HG02885 (cell line): ENCODE measurements at regions not wholly inside any gene's neighbourhood (a gene's known extent, or its start where the extent isn't known, plus 50 kb on each side); places are given as distances from the start of the nearest gene placed in this dataset.
"Not testable (repeated sequence)": the region's sequence is repeated elsewhere in the genome, so short reads cannot be mapped to it uniquely, and the experiment has no call there.

ENCODE experiments used
- ATAC-seq: cut with Tn5 transposase; IDR thresholded peaks from one replicate; pipeline ENCODE4 v1.9.1; 2021; ENCODE audit warnings: mild to moderate bottlenecking; ENCODE audit not compliant: unreplicated experiment, poor library complexity

DNA sequence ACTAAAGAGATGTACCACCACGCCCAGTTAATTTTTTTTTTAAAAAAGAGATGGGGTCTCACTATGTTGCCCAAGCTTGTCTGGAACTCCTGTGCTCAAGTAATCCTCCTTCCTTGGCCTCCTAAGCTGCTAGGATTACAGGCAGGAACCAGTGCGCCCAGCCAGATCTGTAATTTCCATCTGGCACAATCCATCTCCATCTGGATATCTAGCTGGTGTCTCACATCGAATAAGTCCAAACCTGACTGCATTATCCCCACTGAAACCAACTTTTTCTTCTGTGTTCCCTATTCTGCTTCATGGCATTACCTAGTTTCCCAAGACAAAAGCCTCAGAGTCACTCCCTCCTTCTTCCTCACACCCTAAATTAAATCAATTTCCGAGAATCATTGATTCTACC lies 125.8 kb upstream of the TEX13C start:
- no peak for ATAC-seq

DNA sequence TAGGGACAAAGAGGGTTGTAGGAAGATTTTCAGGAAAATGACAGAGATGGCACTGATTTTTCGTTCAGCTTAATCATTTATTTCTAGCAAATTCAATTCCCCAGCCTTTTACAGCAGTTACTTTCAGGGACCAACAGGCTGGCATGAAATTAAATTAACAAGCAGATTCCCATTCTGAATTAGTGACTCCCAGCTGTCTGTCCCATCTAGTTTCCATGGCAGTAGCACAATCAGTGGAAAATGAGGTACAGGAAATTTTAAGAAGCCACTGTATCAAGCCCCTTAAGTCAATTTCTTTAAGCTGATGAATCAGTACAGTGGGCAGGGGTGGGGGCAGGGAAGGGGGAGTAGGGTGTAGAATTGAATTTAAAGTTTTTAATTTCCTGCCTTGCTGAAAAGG lies 121.1 kb upstream of the TEX13C start:
- no peak for ATAC-seq

DNA sequence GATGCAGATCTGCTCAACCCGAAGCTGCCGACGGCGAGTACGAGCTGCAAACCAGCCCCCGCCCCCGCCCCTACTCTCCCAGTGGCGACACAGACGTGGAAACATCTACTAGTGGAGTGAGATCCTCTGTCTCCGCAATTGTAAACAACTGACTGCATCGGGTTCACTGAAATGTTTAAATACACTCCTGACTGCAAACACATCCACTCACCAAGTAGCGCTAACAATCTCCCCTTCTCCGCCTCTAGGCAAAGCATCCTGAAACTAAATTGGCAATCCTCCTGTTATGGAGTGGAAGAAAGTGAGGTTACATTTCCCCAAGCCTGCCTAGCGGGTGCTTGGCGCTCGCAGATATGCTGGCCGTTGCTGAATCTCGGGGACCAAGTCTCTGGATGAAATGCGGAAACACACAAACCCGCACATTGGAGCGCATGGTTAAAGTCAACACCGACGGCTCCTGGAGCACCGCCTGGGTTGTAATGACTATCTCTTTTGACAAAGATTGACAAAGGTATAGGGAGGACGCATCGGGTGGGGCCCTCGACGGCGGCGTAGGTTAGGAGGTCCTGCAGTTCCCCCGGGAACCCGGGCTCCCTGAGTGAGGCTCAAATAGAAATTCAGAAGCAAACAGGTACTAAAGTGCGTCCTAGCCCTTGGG lies 117.0 kb upstream of the TEX13C start:
- ATAC-seq, result no peak

DNA sequence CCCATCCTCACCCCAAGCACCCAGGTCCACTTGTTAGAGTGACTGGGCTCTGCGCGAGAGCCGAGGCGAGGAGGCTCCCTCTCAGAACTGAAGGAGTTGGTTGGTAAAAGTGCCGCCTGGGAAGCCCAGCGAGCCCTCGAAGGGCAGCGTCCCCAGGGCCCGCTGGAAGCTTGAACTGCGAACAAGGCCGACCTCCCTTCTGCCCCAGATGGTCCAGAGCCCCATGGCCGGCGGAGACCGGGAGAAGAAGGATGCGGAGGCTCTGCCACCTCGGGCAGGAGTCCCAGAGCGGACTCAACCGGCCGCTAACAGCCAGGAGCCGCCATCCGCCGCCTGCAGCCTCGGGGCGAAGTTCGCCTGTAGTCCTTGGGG lies 116.3 kb upstream of the TEX13C start:
- ATAC-seq, result no peak

DNA sequence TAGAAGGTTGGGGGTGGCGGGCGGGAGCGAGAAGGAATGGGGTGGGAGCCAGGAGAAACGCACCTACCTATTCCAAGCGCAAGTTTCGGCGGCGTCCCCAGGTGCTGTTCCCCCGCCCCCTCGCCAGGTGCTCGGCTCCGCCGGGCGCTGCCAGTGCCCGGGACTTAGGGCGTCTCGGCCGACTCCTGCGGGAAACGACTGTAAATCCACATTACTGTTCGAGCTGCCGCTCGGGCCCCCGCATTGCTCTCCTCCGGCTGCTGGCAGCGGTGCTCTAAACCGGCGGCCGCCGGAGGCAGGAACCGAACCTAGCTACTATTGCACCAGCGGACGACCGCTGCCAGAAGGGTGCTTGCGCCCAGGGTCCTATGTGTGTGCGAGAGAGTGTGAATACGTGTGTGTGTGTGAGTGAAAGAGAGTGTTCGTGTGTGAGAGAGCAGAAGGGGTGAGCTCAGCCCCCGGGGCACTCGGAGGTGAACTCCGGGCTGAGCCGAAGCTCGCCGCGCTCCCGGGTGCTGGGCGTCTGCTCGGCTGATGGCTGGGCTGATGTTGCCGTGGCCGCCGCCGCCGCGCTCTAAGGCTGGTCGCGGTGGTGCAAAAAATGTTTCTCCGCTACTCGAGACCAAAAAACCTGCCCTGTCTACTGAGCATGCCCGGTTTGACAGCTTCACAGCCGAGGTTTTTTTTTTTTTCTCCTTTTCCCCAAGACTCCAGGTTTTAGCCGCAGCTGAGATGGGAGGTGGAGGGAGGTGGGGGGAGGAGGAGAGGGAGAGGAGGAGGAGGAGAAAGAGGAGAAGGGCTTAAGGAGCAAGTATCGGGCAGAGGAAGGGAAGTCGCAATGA lies 115.7 kb upstream of the TEX13C start:
- no peak for ATAC-seq

DNA sequence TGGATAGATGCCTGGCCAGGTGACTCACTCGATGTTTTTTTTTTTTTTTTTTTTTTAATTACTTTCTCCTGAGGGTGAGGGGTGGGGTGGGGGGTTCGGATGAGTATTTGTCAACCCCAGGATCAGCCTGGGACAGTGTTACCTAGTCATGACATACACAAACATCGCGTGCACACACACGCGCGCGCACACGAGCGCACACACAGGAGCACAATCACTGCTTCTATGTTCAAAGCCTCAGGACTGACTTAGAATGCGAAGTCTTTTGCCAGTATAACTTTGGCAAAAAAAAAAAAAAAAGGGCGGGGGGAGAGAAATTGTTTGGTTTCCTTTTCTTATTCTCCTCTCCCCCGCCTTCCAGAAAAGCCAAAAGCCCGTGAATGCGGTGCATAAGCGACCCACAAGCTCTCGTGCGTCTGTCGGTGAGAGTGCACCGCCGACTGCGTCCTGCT lies 115.0 kb upstream of the TEX13C start:
- no peak for ATAC-seq

DNA sequence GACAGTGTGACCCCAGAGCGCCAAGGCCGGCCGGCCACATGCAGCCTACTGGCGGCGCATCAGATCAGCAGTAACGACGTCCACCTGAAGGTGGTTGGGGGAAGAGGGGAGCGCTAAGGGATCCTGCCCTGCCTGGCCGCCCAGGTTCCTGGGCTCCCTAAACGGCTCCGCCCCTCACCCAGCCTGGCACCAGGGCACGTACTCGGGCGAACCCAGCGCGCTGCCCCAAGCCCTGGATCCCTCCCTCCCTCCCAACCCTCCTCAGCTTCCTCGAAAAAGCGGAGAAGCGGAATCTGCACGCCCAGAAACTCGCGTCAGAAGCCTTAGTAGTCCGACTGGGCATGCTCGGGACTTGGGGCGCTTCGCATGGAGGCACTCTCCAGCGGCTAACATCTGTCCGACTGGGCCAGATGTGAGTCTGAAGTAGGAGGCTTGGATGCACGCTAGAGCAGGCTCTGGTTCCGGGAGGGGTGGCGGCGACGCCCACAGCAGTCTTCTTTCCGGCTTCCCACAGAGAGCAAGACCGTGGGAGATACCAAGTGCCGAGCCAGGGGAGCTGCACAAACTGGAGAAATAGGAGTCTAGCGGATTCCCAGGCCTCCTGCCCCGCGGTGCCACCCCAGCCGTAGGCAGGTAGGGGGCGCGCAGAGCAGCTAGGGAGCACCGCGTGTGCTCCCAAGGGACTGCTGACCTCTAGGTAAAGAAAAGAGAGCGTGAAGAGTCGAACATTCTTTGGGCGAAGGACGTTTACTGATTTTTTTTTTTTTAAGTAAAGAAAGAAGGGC lies 114.3 kb upstream of the TEX13C start:
- no peak for ATAC-seq

DNA sequence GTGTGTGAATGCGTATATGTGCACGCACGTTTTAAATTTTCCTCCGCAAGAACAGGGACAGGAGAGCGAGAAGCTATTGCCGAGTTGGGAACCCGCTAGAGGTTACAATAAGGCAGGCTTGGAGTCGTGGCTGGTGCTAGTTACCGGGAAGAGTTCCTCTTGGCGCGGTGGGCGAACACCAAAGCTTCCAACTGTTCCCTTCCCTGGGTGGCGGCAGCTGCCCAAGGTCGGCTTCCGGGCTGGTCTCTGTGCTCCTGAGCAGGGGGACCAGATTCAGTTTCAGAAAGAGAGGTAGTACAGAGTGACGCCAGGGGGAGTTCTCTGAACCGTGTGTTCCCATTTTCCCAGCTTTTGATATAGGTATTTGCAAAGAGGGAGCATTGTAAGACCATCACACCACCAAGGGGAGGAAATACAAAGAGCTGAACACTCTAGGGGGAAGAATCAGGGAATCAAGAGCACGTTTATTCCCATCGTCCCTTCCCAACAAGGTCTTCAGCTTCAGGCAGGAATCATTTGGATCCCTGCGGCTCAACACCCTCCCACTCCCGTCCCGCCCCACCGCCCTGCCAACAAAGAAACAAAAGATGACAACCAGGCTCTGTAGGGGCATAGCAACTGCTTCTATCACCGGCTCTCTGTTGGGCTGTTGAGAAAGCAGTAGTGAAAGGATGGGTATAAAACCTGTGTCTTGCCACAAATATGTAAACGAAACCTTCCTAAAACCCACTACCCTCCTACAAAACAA lies 113.6 kb upstream of the TEX13C start:
- no peak for ATAC-seq

DNA sequence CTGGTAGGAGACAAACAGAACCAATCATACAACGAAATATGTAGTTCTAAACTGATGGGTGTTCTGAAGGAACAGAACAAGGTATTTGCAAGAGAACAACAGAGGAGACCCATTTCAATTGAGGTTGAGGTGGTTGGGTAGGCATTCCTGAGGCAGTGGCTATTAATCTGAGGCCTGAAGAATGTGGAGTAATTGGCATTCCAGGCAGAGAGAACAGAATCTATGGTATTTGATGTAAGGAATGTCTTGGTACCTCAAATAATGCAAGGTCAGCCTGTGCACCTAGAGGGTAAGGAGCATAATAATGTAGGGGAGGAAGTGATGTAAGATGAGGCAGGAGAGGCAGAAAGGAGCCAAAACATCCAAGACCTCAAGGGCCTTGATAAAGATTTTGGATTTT lies 109.5 kb upstream of the TEX13C start:
- ATAC-seq, result no peak

DNA sequence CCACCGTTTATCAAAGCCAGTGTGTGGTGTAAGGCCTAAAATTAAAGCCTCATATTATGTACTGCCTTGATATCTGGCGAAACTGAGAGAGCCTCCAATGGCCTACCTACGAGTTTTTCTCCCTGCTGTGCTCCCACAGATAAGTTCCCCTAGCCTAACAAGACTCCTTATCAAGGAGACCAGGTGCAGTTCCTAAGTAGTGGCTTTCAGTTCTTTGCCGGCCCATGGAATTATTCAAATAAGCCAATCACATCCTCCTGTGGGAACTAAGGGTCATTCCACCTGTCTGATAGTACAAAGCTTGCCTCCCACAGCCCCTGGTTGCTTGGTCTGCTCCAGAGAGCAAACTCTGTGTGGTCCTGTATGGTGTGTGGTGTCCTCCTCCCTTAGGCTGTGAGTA lies 99.8 kb upstream of the TEX13C start:
- ATAC-seq, result no peak

DNA sequence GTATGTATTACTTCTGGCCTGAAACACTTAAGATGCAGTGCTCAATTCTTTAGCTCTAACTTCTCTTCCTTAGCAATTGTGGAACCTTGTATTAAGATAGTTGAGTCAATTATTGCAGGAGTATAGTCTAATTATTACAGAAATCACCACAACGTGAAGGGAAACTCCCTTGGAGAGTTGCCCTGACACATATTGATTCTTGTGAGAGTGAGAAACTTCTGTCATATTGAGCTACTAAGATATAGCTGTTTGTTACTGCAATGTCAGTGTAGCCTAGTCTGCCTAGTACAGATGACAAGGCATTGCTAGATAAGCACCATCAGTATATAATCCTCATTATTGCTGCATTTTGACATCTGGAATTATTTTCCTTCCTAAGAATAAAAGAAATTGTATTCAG lies 82.7 kb upstream of the TEX13C start:
- no peak for ATAC-seq

DNA sequence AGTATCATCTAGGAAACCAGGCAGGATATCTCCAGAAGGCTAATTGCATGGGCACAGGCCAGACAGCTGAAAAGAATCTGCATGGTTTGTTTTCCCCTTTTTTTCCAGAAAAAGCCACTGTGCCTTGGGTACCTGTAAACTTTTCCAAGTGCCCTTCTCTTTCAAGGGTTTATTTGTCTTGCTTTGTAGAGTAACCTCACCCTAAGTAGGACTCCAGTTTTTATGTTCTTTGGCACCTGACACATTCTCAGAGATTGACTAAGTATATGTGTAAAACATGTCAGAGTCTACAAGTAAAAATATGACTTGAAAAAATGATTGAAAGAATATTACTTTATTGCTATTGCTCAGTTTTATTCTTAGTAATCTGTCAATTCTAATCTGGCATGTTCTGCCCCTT lies 70.7 kb upstream of the TEX13C start:
- ATAC-seq, result no peak

DNA sequence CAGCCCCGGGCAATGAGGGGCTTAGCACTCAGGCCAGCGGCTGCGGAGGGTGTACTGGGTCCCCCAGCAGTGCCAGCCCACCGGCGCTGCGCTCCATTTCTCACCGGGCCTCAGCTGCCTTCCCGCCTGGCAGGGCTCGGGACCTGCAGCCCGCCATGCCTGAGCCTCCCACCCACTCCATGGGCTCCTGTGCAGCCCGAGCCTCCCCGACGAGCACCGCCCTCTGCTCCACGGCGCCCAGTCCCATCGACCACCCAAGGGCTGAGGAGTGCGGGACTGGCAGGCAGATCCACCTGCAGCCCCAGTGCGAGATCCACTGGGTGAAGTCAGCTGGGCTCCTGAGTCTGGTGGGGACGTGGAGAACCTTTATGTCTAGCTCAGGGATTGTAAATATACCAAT lies 63.9 kb upstream of the TEX13C start:
- not testable (repeated sequence) for ATAC-seq

DNA sequence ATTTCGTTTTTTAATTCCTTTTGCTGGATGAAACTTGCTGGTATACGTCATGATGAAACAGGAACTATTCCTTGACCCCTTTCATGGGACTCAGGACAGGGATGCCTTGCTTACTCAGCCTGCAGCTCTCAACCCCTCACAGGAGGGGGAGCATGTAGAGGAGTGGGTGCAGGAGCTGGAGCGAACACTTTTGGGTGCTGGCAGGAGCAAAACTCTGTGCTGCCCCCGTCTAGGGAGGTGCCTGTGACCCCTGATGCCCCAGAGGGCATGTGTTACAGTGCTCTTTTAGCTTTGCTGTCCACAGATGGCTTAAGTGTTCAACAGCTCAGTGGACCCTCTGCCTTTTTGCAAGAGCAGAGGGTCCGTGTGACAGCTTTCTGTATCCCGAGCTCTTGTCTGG lies 56.8 kb upstream of the TEX13C start:
- ATAC-seq, result no peak

DNA sequence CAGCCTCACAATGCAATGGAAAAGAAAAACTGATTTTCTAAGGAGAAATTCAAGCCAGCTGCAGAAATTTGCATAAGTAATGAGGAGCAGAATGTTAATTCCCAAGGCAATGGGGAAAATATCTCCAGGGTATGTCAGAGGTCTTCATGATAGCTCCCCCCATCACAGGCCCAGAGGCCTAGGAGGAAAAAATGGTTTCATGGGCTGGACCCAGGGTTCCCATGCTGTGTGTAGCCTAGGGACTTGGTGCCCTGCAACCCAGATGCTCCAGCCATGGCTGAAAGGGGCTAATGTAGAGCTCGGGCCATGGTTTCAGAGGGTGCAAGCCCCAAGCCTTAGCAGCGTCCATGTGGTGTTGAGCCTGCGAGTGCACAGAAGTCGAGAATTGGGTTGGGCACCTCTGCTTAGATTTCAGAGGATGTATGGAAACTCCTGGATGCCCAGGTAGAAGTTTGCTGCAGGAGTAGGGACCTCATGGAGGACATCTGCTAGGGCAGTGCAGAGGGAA lies 53.5 kb upstream of the TEX13C start:
- no peak for ATAC-seq
